Upper lobe of left lung (tissue), 4 donors: ENCODE measurements at regions not wholly inside any gene's neighbourhood (a gene's known extent, or its start where the extent isn't known, plus 50 kb on each side); places are given as distances from the start of the nearest gene placed in this dataset.

Experiments
- EP300 ChIP-seq, 4 donors: sonication (generic); formaldehyde crosslinking; IDR thresholded peaks; one replicate each; pipeline ENCODE4 v1.5.1; 2017; ENCODE audit warnings: antibody characterized with exemption in 4 of 4, control low read depth in 2 of 4
- POLR2A ChIP-seq, 4 donors: fragments of 450-650 bp; IDR thresholded peaks; one replicate each; pipeline ENCODE4 v1.5.1; 2016 to 2017; ENCODE audit warnings: antibody characterized with exemption in 4 of 4, mild to moderate bottlenecking in 2 of 4
- TF ChIP-seq, protein P1 (sequence below), 6 experiments: fragments of 450-650 bp in 4 of 6; fragments of 200-600 bp in 2 of 6; sonication (generic) in 2 of 6; IDR thresholded peaks; one replicate each; pipeline ENCODE4 v1.5.1; 2016 to 2019; ENCODE audit warnings: antibody characterized with exemption in 6 of 6

DNA sequence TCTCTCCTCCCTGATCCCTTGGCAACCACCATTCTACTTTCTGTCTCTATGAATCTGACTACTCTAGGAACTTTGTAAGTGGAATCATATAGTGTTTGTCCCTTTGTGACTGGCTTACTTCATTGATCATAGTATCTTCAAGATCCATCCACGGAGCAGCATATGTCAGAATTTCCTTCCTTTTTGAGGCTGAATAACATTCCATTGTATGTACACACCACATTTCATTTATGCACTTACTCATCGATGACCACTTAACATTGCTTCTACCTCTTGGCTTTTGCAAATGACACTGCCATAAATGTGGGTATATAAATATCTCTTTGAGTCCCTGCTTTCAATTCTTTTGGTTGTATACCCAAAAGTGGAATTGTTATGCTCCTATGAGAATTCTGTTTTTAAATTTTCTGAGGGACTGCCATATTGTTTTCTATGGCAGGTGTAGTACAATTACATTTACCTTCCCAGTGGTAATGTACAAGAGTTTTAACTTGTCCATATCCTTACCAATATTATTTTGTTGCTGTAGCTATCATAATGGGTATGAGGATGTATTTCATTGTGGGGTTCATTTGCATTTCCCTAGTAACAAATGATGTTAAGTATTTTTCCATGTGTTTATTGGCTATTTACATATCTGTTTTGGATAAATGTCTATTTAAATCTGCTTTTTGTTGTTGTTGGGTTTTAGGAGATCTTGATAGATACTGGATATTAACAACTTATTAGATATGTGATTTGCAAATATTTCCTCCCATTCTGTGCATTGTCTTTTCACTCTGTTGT is 466.1 kb downstream of the C4orf33 start:
- TF ChIP-seq, protein P1, sequence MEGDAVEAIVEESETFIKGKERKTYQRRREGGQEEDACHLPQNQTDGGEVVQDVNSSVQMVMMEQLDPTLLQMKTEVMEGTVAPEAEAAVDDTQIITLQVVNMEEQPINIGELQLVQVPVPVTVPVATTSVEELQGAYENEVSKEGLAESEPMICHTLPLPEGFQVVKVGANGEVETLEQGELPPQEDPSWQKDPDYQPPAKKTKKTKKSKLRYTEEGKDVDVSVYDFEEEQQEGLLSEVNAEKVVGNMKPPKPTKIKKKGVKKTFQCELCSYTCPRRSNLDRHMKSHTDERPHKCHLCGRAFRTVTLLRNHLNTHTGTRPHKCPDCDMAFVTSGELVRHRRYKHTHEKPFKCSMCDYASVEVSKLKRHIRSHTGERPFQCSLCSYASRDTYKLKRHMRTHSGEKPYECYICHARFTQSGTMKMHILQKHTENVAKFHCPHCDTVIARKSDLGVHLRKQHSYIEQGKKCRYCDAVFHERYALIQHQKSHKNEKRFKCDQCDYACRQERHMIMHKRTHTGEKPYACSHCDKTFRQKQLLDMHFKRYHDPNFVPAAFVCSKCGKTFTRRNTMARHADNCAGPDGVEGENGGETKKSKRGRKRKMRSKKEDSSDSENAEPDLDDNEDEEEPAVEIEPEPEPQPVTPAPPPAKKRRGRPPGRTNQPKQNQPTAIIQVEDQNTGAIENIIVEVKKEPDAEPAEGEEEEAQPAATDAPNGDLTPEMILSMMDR (IDR thresholded peaks at IDR 0.05): no peak
- no peak for TF ChIP-seq EP300 (IDR thresholded peaks at IDR 0.05)
- TF ChIP-seq POLR2A (IDR thresholded peaks at IDR 0.05): no peak
